GM12872 (cell line): ENCODE measurements at regions not wholly inside any gene's neighbourhood (a gene's known extent, or its start where the extent isn't known, plus 50 kb on each side); places are given as distances from the start of the nearest gene placed in this dataset.

Source experiments
- CTCF ChIP-seq: IDR thresholded peaks from 3 replicates; pipeline ENCODE4 v1.5.1; 2011; ENCODE audit warnings: low read depth, mild to moderate bottlenecking, low read length, moderate library complexity; ENCODE audit not compliant: insufficient read depth

- no peak for TF ChIP-seq CTCF
Measured at GRCh38 chr18:22666411-22666940, 248.8 kb upstream of the CTAGE1 start.

GRCh38 chr18:22667156-22667555 lies 249.4 kb upstream of the CTAGE1 start:
- no peak for TF ChIP-seq CTCF

GRCh38 chr18:22667616-22668422 lies 250.1 kb upstream of the CTAGE1 start:
- no peak for TF ChIP-seq CTCF

- TF ChIP-seq CTCF: no peak
Measured at GRCh38 chr18:22668496-22668895, 250.8 kb upstream of the CTAGE1 start.

GRCh38 chr18:22670914-22671313 lies 253.2 kb upstream of the CTAGE1 start:
- TF ChIP-seq CTCF: no peak

- no peak for TF ChIP-seq CTCF
Measured at GRCh38 chr18:22673182-22673862, 255.6 kb upstream of the CTAGE1 start.

- no peak for TF ChIP-seq CTCF
Measured at GRCh38 chr18:22674272-22674671, 256.6 kb upstream of the CTAGE1 start.
